ENCODE measurements at regions not wholly inside any gene's neighbourhood (a gene's known extent, or its start where the extent isn't known, plus 50 kb on each side); places are given as distances from the start of the nearest gene placed in this dataset.
A peak's percentile ranks its signal among the peaks of the same experiment; 100 is the strongest.

- H2AFZ ChIP-seq (replicated peaks) = no peak overlapping the region
- Mint-ChIP-seq H3K27ac (peak overlapping the region; percentile 55), H3K4me3 (no peak overlapping the region), H3K4me1 (peaks cover 26% of the 10 kb centered on the region), H3K9me3 (peaks cover 21% of the 10 kb centered on the region), H3K36me3 (peaks cover 1% of the 10 kb centered on the region), H3K27me3 (ENCODE audit: insufficient read depth, low read depth) (peaks cover 6% of the 10 kb centered on the region)
- no peaks in the 10 kb centered on the region for H4K20me1 ChIP-seq (ENCODE audit: low read depth)
- TF ChIP-seq EZH2 (IDR thresholded peaks at IDR 0.05) = no peak
- no peak for TF ChIP-seq CTCF (IDR thresholded peaks at IDR 0.05)
- no peak for TF ChIP-seq EZH2phosphoT487 (IDR thresholded peaks at IDR 0.05)
- H3K27ac ChIP-seq = no peak overlapping the region
- DNase-seq (ENCODE audit: low spot score) = no peak
- H3F3A ChIP-seq (ENCODE audit: low read depth) = no peaks in the 10 kb centered on the region
- H3K27me3 ChIP-seq = no peaks in the 10 kb centered on the region
- H3K4me3 ChIP-seq = no peak overlapping the region
- H3K9me3 ChIP-seq (ENCODE audit: low read depth) = no peaks in the 10 kb centered on the region
- H3K79me2 ChIP-seq (ENCODE audit: low read depth) = no peaks in the 10 kb centered on the region
- no peaks in the 10 kb centered on the region for H3K36me3 ChIP-seq
- H3K9ac ChIP-seq = no peak overlapping the region
- no peak overlapping the region for H3K4me2 ChIP-seq
- H3K4me1 ChIP-seq = peaks cover 5% of the 10 kb centered on the region
Observed at GRCh38 chr11:69391192-69392103, 90.0 kb upstream of the LINC01488 start.

GRCh38 chr11:69392104-69392653 is 89.3 kb upstream of the LINC01488 start:
- Histone ChIP-seq H3K27me3 (no peaks in the 10 kb centered on the region), H3K4me1 (peaks cover 5% of the 10 kb centered on the region), H3K27ac (no peak overlapping the region), H3K9ac (no peak overlapping the region), H3K4me3 (no peak overlapping the region), H3K36me3 (no peaks in the 10 kb centered on the region), H2AFZ (replicated peaks) (no peak overlapping the region), H4K20me1 (ENCODE audit: low read depth) (no peaks in the 10 kb centered on the region), H3K4me2 (no peak overlapping the region), H3K9me3 (ENCODE audit: low read depth) (no peaks in the 10 kb centered on the region), H3F3A (ENCODE audit: low read depth) (no peaks in the 10 kb centered on the region), H3K79me2 (ENCODE audit: low read depth) (no peaks in the 10 kb centered on the region)
- H3K36me3 Mint-ChIP-seq = peaks cover under 1% of the 10 kb centered on the region
- peaks cover 28% of the 10 kb centered on the region for H3K9me3 Mint-ChIP-seq
- H3K27me3 Mint-ChIP-seq (ENCODE audit: insufficient read depth, low read depth) = peaks cover 5% of the 10 kb centered on the region
- no peak overlapping the region for H3K4me3 Mint-ChIP-seq
- H3K4me1 Mint-ChIP-seq = peaks cover 26% of the 10 kb centered on the region
- peak overlapping the region; percentile 29 for H3K27ac Mint-ChIP-seq
- no peak for DNase-seq (ENCODE audit: low spot score)
- TF ChIP-seq EZH2phosphoT487 (IDR thresholded peaks at IDR 0.05) (no peak), EZH2 (IDR thresholded peaks at IDR 0.05) (no peak), CTCF (IDR thresholded peaks at IDR 0.05) (no peak)

- H3K27me3 ChIP-seq = no peaks in the 10 kb centered on the region
- no peak overlapping the region for H3K4me3 ChIP-seq
- peaks cover 31% of the 10 kb centered on the region for H3K9me3 Mint-ChIP-seq
- H2AFZ ChIP-seq (replicated peaks) = no peak overlapping the region
- peak overlapping the region; percentile 29 for H3K27ac Mint-ChIP-seq
- no peak overlapping the region for H3K4me2 ChIP-seq
- no peaks in the 10 kb centered on the region for H3K36me3 ChIP-seq
- H3K27ac ChIP-seq = no peak overlapping the region
- H3K9ac ChIP-seq = no peak overlapping the region
- no peaks in the 10 kb centered on the region for H3K79me2 ChIP-seq (ENCODE audit: low read depth)
- no peak for DNase-seq (ENCODE audit: low spot score)
- peaks cover 4% of the 10 kb centered on the region for H3K27me3 Mint-ChIP-seq (ENCODE audit: insufficient read depth, low read depth)
- no peaks in the 10 kb centered on the region for H3K36me3 Mint-ChIP-seq
- H3K4me1 Mint-ChIP-seq = peaks cover 28% of the 10 kb centered on the region
- H3K4me3 Mint-ChIP-seq = no peak overlapping the region
- no peaks in the 10 kb centered on the region for H3K9me3 ChIP-seq (ENCODE audit: low read depth)
- H3F3A ChIP-seq (ENCODE audit: low read depth) = no peaks in the 10 kb centered on the region
- H4K20me1 ChIP-seq (ENCODE audit: low read depth) = no peaks in the 10 kb centered on the region
- peaks cover 5% of the 10 kb centered on the region for H3K4me1 ChIP-seq
- TF ChIP-seq EZH2 (IDR thresholded peaks at IDR 0.05) (no peak), CTCF (IDR thresholded peaks at IDR 0.05) (no peak), EZH2phosphoT487 (IDR thresholded peaks at IDR 0.05) (no peak)
Observed at GRCh38 chr11:69393178-69393832, 88.2 kb upstream of the LINC01488 start.
